Esophagus muscularis mucosa (tissue), 4 donors: ENCODE measurements at regions not wholly inside any gene's neighbourhood (a gene's known extent, or its start where the extent isn't known, plus 50 kb on each side); places are given as distances from the start of the nearest gene placed in this dataset.

Source experiments
- EP300 ChIP-seq: sonication (generic); formaldehyde crosslinking; IDR thresholded peaks from one replicate; pipeline ENCODE4 v1.6.1; 2017; ENCODE audit warnings: antibody characterized with exemption
- POLR2A ChIP-seq: fragments of 450-650 bp; IDR thresholded peaks from one replicate; pipeline ENCODE4 v1.6.1; 2017; ENCODE audit warnings: antibody characterized with exemption, moderate library complexity, mild to moderate bottlenecking, low read depth
- POLR2AphosphoS5 ChIP-seq, 2 donors: sonication (generic); formaldehyde crosslinking; IDR thresholded peaks; one replicate each; pipeline ENCODE4 v1.6.1; 2017; ENCODE audit warnings: antibody characterized with exemption in 2 of 2
- TF ChIP-seq, protein P1 (sequence below), 3 experiments: fragments of 200-600 bp in 2 of 3; fragments of 450-650 bp in 1 of 3; sonication (generic) in 2 of 3; IDR thresholded peaks; one replicate each; pipeline ENCODE4 v1.5.1; 2017 to 2019; ENCODE audit warnings: antibody characterized with exemption in 3 of 3, mild to moderate bottlenecking in 2 of 3, moderate library complexity in 1 of 3

- TF ChIP-seq, protein P1, sequence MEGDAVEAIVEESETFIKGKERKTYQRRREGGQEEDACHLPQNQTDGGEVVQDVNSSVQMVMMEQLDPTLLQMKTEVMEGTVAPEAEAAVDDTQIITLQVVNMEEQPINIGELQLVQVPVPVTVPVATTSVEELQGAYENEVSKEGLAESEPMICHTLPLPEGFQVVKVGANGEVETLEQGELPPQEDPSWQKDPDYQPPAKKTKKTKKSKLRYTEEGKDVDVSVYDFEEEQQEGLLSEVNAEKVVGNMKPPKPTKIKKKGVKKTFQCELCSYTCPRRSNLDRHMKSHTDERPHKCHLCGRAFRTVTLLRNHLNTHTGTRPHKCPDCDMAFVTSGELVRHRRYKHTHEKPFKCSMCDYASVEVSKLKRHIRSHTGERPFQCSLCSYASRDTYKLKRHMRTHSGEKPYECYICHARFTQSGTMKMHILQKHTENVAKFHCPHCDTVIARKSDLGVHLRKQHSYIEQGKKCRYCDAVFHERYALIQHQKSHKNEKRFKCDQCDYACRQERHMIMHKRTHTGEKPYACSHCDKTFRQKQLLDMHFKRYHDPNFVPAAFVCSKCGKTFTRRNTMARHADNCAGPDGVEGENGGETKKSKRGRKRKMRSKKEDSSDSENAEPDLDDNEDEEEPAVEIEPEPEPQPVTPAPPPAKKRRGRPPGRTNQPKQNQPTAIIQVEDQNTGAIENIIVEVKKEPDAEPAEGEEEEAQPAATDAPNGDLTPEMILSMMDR (IDR thresholded peaks at IDR 0.05) = no peak
- TF ChIP-seq POLR2A (no peak), POLR2AphosphoS5 (IDR thresholded peaks at IDR 0.05) (no peak), EP300 (no peak)
These were observed 344.7 kb downstream of the DUSP10 start for GRCh38 chr1:221397141-221397540.
